Vagina (tissue), 2 donors: ENCODE measurements at regions not wholly inside any gene's neighbourhood (a gene's known extent, or its start where the extent isn't known, plus 50 kb on each side); places are given as distances from the start of the nearest gene placed in this dataset.
"Not testable (repeated sequence)": the region's sequence is repeated elsewhere in the genome, so short reads cannot be mapped to it uniquely, and the experiment has no call there.

ENCODE experiments used
- DNase-seq, 2 donors: peaks; one replicate each; pipeline ENCODE4 v3.0.0-alpha.2; 2017; ENCODE audit errors: extremely low spot score in 2 of 2
- H3K27ac ChIP-seq: fragments of 200-600 bp; sonication (generic); one replicate; pipeline ENCODE4 v1.5.1; 2019
- H3K27me3 ChIP-seq: fragments of 200-600 bp; sonication (generic); one replicate; pipeline ENCODE4 v1.5.1; 2019
- H3K36me3 ChIP-seq, 2 donors: fragments of 200-600 bp; sonication (generic); one replicate each; pipeline ENCODE4 v1.5.1; 2017 to 2019
- H3K4me1 ChIP-seq: fragments of 200-600 bp; sonication (generic); one replicate; pipeline ENCODE4 v1.5.1; 2019
- H3K4me3 ChIP-seq, 2 donors: fragments of 200-600 bp; sonication (generic); 1 replicate in 1 of 2; 2 replicates in 1 of 2; pipeline ENCODE4 v1.5.1; 2016 to 2019
- H3K9me3 ChIP-seq: fragments of 200-600 bp; sonication (generic); one replicate; pipeline ENCODE4 v1.5.1; 2019
- POLR2A ChIP-seq, 2 donors: fragments of 450-650 bp; IDR thresholded peaks; one replicate each; pipeline ENCODE4 v1.6.1; 2017; ENCODE audit warnings: antibody characterized with exemption in 2 of 2, mild to moderate bottlenecking in 2 of 2, moderate library complexity in 2 of 2
- POLR2AphosphoS5 ChIP-seq, 2 donors: sonication (generic); formaldehyde crosslinking; IDR thresholded peaks; one replicate each; pipeline ENCODE4 v1.9.0; 2017; ENCODE audit warnings: antibody characterized with exemption in 2 of 2, mild to moderate bottlenecking in 2 of 2, low read depth in 1 of 2; ENCODE audit not compliant: insufficient read depth in 1 of 2
- intact Hi-C: fragments of 100-400 bp; cut with DNase I; formaldehyde crosslinking; loops from one replicate; pipeline ENCODE4 v1.15.1; 2023
- TF ChIP-seq, protein P1 (sequence below), 3 experiments: fragments of 450-650 bp in 2 of 3; fragments of 200-600 bp in 1 of 3; sonication (generic) in 1 of 3; IDR thresholded peaks; one replicate each; pipeline ENCODE4 v1.5.1; 2017 to 2019; ENCODE audit warnings: antibody characterized with exemption in 3 of 3, mild to moderate bottlenecking in 2 of 3, moderate library complexity in 2 of 3

DNA sequence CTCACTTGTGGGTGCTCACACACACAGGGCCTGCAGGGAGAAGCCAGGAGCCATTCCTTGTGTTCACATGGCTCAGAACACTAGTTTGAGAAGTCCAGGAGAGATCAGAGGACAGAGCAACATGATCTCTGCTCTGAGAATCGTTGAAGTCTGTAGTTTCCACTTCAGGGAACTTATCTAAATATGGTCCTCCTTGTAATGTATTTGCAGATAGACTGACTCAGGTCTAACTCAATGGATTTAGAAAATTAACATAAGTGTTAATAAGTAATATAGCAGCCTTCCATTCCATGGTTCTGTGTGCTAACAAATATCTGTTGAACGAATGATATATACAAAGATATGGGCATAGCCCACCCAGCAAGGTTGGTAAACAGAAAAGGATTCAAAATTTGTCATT, 119.8 kb upstream of the STARD13 start:
- no peaks in the 10 kb centered on the region for H3K36me3 ChIP-seq
- TF ChIP-seq POLR2A (IDR thresholded peaks at IDR 0.05) (no peak), POLR2AphosphoS5 (IDR thresholded peaks at IDR 0.05; ENCODE audit: insufficient read depth in 1 of 2, low read depth in 1 of 2) (no peak)
- TF ChIP-seq, protein P1, sequence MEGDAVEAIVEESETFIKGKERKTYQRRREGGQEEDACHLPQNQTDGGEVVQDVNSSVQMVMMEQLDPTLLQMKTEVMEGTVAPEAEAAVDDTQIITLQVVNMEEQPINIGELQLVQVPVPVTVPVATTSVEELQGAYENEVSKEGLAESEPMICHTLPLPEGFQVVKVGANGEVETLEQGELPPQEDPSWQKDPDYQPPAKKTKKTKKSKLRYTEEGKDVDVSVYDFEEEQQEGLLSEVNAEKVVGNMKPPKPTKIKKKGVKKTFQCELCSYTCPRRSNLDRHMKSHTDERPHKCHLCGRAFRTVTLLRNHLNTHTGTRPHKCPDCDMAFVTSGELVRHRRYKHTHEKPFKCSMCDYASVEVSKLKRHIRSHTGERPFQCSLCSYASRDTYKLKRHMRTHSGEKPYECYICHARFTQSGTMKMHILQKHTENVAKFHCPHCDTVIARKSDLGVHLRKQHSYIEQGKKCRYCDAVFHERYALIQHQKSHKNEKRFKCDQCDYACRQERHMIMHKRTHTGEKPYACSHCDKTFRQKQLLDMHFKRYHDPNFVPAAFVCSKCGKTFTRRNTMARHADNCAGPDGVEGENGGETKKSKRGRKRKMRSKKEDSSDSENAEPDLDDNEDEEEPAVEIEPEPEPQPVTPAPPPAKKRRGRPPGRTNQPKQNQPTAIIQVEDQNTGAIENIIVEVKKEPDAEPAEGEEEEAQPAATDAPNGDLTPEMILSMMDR (IDR thresholded peaks at IDR 0.05): no peak
- H3K4me3 ChIP-seq: no peak overlapping the region
- no peak overlapping the region for H3K27ac ChIP-seq
- no peaks in the 10 kb centered on the region for H3K9me3 ChIP-seq
- DNase-seq: no peak
- H3K4me1 ChIP-seq: no peaks in the 10 kb centered on the region
- intact Hi-C loops: no loop called here
- H3K27me3 ChIP-seq: no peaks in the 10 kb centered on the region

DNA sequence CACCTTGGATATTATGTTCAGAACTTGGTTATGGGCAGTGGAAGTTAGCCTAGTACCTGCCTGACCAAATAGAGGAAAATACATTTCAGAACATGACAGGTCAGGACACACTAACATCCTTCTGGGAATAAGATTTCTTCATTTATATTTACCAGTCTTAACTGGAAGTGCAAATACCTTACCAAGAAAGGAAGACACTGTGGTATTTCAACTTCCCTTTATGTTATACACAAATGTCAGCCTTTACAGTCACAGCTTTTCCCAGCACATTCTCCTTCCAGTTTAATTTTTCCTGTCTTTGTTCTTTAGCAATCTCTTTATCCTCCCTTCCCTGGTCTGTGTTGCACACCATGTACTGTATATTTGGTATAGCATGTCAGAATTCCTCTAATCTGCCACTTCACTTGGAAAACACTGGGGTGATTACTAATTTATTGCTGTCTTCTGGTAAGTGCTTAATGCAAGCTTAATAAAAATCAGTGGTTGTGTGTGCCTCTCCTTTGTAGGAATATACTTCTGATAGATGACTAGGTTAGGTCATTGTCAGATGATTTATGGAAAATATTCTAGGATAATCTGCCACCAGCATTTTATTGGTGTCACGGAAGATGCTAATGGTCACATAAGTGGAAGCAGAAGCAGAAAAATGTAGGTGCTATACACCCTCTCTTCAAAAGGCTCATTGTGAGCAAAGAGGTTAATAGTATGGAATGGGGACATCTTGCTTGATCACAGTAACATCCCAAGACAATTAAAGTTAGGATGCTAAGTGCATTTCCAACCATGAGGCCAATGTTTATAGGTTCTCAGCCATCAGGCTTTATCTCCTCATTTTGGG, 124.3 kb upstream of the STARD13 start:
- DNase-seq: no peak
- Histone ChIP-seq H3K27me3 (no peaks in the 10 kb centered on the region), H3K4me1 (no peaks in the 10 kb centered on the region), H3K9me3 (no peaks in the 10 kb centered on the region), H3K36me3 (no peaks in the 10 kb centered on the region), H3K27ac (no peak overlapping the region), H3K4me3 (no peak overlapping the region)
- TF ChIP-seq POLR2AphosphoS5 (IDR thresholded peaks at IDR 0.05; ENCODE audit: insufficient read depth in 1 of 2, low read depth in 1 of 2): no peak
- TF ChIP-seq, protein P1 (IDR thresholded peaks at IDR 0.05): no peak
- TF ChIP-seq POLR2A (IDR thresholded peaks at IDR 0.05): no peak
- intact Hi-C loops: no loop called here

DNA sequence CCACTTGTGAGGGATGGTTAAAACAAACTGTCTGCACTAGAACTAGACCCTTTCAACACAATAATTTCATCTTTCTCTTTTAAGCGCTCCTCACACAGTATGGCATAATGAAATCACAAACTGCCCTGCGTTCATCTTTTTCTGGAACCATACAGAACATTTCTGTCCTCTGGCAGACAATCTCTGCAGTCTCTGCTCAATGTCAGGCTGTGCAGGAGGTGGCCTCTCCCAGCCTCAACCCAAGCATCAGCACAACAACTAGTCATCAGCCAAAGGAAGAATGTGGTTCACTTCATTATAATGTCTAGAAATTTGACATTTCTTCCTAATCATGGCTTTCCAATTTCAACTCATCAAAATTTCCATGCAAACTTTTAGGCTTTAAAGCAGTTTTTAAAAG, 125.1 kb upstream of the STARD13 start:
- Histone ChIP-seq H3K27ac (no peak overlapping the region), H3K9me3 (no peaks in the 10 kb centered on the region), H3K4me3 (no peak overlapping the region), H3K27me3 (no peaks in the 10 kb centered on the region), H3K4me1 (no peaks in the 10 kb centered on the region), H3K36me3 (no peaks in the 10 kb centered on the region)
- TF ChIP-seq, protein P1 (IDR thresholded peaks at IDR 0.05): no peak
- TF ChIP-seq POLR2AphosphoS5 (IDR thresholded peaks at IDR 0.05; ENCODE audit: insufficient read depth in 1 of 2, low read depth in 1 of 2): no peak
- TF ChIP-seq POLR2A (IDR thresholded peaks at IDR 0.05): no peak
- DNase-seq: no peak
- intact Hi-C loops: no loop called here

DNA sequence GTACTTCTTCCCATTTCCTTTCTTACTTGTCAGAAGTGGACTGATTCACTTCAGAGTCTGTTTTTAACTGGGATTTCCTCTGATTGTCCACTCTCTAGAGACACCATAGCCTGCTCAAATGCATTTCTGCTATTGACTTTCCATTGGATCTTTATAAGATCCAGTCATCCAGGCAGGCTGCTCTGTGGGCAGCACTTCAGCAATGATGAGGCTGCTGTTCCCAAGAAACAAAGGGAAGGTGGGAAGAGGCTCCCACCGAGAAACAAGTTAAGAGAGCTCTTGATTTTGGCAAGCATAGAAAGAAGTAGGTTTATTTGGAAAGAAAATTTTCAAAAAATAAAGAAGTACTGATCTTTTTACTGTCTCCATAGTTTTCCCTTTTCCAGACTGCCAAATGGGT, 125.8 kb upstream of the STARD13 start:
- TF ChIP-seq, protein P1 (IDR thresholded peaks at IDR 0.05): no peak
- TF ChIP-seq POLR2AphosphoS5 (IDR thresholded peaks at IDR 0.05; ENCODE audit: insufficient read depth in 1 of 2, low read depth in 1 of 2) (no peak), POLR2A (IDR thresholded peaks at IDR 0.05) (no peak)
- H3K36me3 ChIP-seq: no peaks in the 10 kb centered on the region
- H3K27me3 ChIP-seq: no peaks in the 10 kb centered on the region
- no peak for DNase-seq
- intact Hi-C loops: no loop called here
- H3K4me1 ChIP-seq: no peaks in the 10 kb centered on the region
- H3K4me3 ChIP-seq: no peak overlapping the region
- no peaks in the 10 kb centered on the region for H3K9me3 ChIP-seq
- no peak overlapping the region for H3K27ac ChIP-seq

DNA sequence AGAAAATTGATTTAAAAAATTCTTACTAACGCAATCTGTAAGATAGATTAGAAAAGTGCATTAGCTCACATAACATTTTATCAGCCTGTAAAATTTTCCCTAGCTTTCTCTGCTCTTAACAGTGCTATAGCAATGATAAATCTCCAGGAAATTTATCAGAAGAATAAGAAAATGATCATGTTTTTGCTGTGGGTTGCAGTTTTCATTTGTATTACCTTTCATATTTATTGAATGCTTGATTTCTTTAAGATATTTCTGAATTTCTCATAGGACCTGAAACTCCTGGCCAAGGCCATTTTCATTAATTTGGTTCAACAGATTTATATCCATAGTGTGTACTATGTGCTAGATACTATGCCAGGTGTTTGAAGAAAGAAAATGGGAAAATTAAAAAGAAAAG, 130.3 kb upstream of the STARD13 start:
- Histone ChIP-seq H3K27me3 (no peaks in the 10 kb centered on the region), H3K4me1 (no peaks in the 10 kb centered on the region), H3K36me3 (no peaks in the 10 kb centered on the region), H3K9me3 (no peaks in the 10 kb centered on the region), H3K27ac (no peak overlapping the region), H3K4me3 (no peak overlapping the region)
- TF ChIP-seq, protein P1 (IDR thresholded peaks at IDR 0.05): no peak
- TF ChIP-seq POLR2AphosphoS5 (IDR thresholded peaks at IDR 0.05; ENCODE audit: insufficient read depth in 1 of 2, low read depth in 1 of 2): no peak
- no peak for TF ChIP-seq POLR2A (IDR thresholded peaks at IDR 0.05)
- no peak for DNase-seq
- intact Hi-C loops: no loop called here

DNA sequence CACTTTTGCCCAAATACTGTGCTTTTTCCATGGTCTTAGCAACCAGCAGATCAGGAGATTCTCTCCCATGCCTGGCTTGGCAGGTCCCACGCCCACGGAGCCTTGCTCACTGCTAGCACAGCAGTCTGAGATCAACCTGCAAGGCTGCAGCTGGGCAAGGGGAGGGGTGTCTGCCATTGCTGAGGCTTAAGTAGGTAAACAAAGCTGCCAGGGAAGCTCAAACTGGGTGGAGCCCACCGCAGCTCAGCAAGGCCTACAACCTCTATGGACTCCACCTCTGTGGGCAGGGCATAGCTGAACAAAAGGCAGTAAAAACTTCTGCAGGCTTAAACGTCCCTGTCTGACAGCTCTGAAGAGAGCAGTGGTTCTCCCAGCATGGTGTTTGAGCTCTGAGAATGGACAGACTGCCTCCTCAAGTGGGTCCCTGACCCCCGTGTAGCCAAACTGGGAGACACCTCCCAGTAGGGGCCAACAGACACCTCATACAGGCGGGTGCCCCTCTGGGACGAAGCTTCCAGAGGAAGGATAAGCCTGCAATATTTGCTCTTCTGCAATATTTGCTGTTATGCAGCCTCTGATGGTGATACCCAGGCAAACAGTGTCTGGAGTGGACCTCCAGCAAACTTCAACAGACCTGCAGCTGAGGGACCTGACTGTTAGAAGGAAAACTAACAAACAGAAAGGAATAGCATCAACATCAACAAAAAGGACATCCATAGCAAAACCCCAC, 132.8 kb upstream of the STARD13 start:
- H3K9me3 ChIP-seq, H3K27me3 ChIP-seq, H3K27ac ChIP-seq, intact Hi-C loops, H3K4me3 ChIP-seq, DNase-seq, H3K4me1 ChIP-seq, H3K36me3 ChIP-seq: not testable (repeated sequence)

DNA sequence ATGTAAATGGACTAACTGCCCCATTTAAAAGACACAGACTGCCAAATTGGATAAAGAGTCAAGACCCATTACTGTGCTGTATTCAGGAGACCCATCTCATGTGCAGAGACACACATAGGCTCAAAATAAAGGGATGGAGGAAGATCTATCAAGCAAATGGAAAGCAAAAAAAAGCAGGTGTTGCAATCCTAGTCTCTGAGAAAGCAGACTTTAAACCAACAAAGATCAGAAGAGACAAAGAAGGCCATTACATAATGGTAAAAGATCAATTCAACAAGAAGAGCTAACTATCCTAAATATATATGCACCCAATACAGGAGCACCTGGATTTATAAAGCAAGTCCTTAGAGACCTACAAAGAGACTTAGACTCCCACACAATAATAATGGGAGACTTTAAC, 134.6 kb upstream of the STARD13 start:
- intact Hi-C loops, H3K27me3 ChIP-seq, H3K36me3 ChIP-seq, H3K27ac ChIP-seq, H3K9me3 ChIP-seq, H3K4me1 ChIP-seq, DNase-seq, H3K4me3 ChIP-seq: not testable (repeated sequence)
